HuH-7 (cell line): ENCODE measurements at regions not wholly inside any gene's neighbourhood (a gene's known extent, or its start where the extent isn't known, plus 50 kb on each side); places are given as distances from the start of the nearest gene placed in this dataset.

Experiments used
- DNase-seq: peaks from one replicate; pipeline ENCODE4 v3.0.0; 2011; ENCODE audit warnings: low spot score

- no peak for DNase-seq
These were observed 220.1 kb downstream of the HAUS1 start for GRCh38 chr18:46324087-46324955.

DNA sequence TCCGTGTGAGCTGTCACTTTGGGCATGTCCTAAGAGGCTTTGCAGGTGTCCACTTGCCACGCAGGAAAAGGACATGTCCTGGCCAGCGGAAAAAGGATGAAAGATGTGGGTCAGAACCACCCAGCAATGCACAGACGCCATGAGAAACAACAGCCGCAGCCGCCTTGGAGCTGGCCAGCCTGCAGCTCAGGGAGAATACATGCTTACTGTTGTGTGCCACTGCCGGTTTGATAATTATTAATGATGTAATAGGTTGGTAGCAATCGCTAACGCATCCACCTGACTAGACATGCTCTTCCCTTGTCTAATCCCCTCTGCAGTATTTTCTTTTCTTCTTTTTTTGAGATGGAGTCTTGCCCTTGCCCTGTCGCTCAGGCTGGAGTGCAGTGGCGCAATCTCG lies 221.7 kb downstream of the HAUS1 start:
- no peak for DNase-seq

GRCh38 chr18:46329736-46330246 lies 225.6 kb downstream of the HAUS1 start:
- DNase-seq, result no peak

DNA sequence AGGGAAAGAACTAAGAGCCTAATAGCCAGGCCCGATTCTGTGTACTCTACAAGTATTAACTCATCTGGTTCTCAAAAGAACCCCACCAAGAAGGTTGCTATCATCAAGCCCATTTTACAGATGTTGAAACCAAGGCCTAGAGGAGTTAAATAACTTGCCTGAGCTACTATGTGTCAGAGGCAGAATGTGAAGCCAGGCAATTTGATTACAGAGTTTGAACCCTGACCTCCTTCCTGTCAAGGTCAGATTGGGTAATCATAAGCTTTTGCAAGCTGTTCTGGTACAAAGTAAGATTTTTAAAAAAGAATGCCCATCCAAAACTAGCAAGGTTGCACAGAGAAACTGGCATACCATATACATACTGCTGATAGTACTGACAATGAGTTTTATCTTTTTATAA lies 227.1 kb downstream of the HAUS1 start:
- no peak for DNase-seq

- DNase-seq, result no peak
These were observed 228.2 kb downstream of the HAUS1 start for GRCh38 chr18:46332286-46332801.

DNA sequence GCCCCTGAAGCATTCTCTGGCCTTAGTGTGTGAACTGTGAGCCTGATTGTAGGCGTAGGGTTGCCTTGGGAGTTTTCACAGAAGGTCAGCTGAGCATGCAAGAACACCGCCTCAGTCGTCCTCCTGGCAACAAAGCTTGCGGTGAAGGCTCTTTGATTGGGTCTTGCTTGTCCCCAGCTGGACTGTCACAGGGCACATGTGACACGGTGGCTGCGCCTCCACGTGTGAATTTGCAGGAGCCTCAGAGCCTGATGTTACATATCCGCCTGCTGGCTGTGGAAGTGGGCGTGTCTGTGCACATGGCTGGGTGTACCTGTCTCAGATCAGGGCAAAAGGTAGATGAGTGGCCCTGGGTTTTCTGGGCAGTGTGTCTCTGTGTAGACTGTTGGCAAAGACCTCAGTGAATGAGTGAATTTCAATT lies 228.7 kb downstream of the HAUS1 start:
- DNase-seq, result no peak

- DNase-seq, result no peak
These were observed 229.4 kb downstream of the HAUS1 start for GRCh38 chr18:46333431-46334135.

- no peak for DNase-seq
These were observed 230.7 kb downstream of the HAUS1 start for GRCh38 chr18:46334868-46335281.

- DNase-seq, result no peak
These were observed 231.4 kb downstream of the HAUS1 start for GRCh38 chr18:46335534-46336101.

GRCh38 chr18:46336278-46337111 lies 232.3 kb downstream of the HAUS1 start:
- no peak for DNase-seq

GRCh38 chr18:46337271-46337670 lies 233.1 kb downstream of the HAUS1 start:
- no peak for DNase-seq

- no peak for DNase-seq
These were observed 234.0 kb downstream of the HAUS1 start for GRCh38 chr18:46338205-46338604.

- DNase-seq, result no peak
These were observed 234.6 kb downstream of the HAUS1 start for GRCh38 chr18:46338766-46339165.

GRCh38 chr18:46340716-46341115 lies 236.5 kb downstream of the HAUS1 start:
- no peak for DNase-seq

- no peak for DNase-seq
These were observed 237.9 kb downstream of the HAUS1 start for GRCh38 chr18:46341986-46342525.

DNA sequence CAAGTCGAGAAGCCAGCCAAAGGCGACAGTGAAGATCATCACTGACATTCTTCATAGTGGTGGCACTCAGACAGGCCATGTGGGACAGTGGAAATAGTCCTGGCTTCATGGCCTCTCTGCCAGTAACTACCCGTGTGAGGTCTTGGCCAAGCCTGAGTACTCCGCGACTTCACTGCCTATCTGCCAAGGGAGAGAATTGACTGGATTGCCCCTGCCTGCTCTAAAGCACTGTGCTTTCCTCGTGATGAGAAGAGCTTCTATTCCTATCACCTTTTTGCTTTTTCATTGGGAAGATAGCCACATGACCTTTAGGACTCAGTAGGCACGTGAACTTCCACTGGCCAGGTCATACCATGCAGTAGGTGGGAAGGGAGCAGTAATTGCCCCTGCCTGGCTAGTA lies 239.3 kb downstream of the HAUS1 start:
- no peak for DNase-seq

GRCh38 chr18:46343931-46344372 lies 239.8 kb downstream of the HAUS1 start:
- DNase-seq, result no peak

DNA sequence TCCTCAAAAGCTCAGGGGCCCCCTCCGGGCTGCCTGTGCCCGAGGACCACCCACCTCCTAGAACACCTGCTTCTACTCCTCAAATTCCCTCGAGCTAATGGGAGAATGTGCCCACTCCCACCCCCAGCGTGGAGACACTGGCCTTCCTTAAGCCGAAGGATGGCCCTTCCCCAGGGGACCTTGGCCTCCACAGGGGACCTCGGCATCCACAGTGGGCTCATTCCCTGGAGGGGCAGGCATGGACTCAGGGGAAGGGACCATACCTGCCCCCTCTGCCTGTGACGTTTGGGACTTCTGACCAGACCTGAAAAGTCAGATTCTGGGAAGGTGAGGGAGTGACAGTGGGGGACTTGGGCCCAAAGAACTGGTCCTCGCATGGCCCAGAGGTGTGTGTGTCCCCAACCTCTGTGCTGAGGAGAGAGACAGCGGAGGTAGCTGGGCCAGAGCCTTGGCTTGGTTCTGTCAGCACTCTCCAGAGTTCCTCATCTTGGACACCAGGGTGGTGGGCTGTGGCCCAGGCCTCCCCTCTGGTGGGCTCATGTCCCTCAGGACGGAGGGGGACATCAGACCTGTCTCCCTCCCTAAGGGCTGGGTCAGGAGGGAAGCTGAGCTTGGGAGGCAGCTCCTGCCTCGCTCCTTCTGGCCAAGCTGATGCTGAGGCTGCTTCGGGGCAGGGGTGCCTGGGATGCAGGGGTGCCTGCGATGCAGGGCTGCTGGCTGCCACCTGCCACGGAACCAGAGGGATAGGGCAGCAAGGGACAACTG lies 240.4 kb downstream of the HAUS1 start:
- no peak for DNase-seq

DNA sequence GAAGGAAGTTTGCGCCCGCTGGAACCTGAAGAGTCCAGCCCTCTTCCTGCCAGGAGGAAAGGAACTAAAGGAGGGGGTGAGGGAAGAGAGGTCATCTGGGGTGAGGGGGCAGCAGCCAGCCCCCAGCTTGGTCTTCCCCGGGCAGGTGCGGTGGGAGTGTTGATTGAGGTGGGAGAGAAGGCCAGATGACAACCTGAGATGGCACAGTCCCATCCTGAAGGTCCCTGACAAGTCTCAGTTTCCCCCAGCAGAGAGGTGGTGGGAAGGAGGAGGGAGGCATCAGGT lies 240.9 kb downstream of the HAUS1 start:
- DNase-seq, result no peak

DNA sequence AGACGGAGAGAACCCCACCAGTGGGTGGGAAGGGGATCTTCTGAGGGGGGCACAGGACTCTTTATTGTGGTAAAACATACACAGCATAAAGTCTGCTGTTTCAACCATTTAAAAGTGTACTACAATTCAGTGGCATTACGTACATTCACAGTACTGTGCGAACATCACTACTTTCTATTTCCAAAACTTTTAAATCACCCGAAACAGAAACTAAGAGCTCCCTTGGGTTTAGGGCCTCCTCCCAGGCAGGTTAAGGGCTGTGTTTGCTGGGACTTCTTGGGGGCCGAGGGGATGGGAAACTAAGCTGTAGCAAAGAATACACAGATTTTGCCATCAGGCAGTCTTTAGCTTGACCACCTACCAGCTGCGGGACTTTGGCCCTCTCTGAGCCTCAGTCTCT lies 242.0 kb downstream of the HAUS1 start:
- DNase-seq, result no peak
